ENCODE measurements at regions not wholly inside any gene's neighbourhood (a gene's known extent, or its start where the extent isn't known, plus 50 kb on each side); places are given as distances from the start of the nearest gene placed in this dataset.
A peak's percentile ranks its signal among the peaks of the same experiment; 100 is the strongest.

- TF ChIP-seq CTCF (IDR thresholded peaks at IDR 0.05; ENCODE audit: unreplicated experiment), result no peak
- intact Hi-C loops (cut with micrococcal nuclease), result no loop called here
- DNase-seq (ENCODE audit: unreplicated experiment), result peak; percentile 57
- BruUV-seq (replicated peaks), result no TSS peak
- peaks cover 9% of the 10 kb centered on the region for H3K27me3 Mint-ChIP-seq (ENCODE audit: insufficient read depth, unreplicated experiment)
- H3K36me3 Mint-ChIP-seq (ENCODE audit: insufficient read depth, unreplicated experiment), result no peaks in the 10 kb centered on the region
- ChIA-PET CTCF (interaction anchor here (0.6 to 0.9 kb wide), 3 partner anchors 387 to 1178 kb away, joined by 3 read pairs; no protein-coding TSS in a partner anchor), POLR2A (no interaction called here)
- peaks cover 7% of the 10 kb centered on the region for H3K4me1 Mint-ChIP-seq (ENCODE audit: insufficient read depth, unreplicated experiment)
- peaks cover 14% of the 10 kb centered on the region for H3K9me3 Mint-ChIP-seq (ENCODE audit: unreplicated experiment)
- H3K27ac Mint-ChIP-seq (ENCODE audit: low read depth, unreplicated experiment), result no peak overlapping the region
- H3K4me3 Mint-ChIP-seq (ENCODE audit: unreplicated experiment), result no peak overlapping the region
Observed at GRCh38 chr9:129237164-129237611, 59.1 kb upstream of the IER5L start.

GRCh38 chr9:129236441-129237145, 58.5 kb upstream of the IER5L start:
- H3K27ac Mint-ChIP-seq (ENCODE audit: low read depth, unreplicated experiment), result no peak overlapping the region
- BruUV-seq (replicated peaks), result no TSS peak
- peaks cover 11% of the 10 kb centered on the region for H3K27me3 Mint-ChIP-seq (ENCODE audit: insufficient read depth, unreplicated experiment)
- ChIA-PET POLR2A (no interaction called here), CTCF (interaction anchor here (0.6 to 0.9 kb wide), 3 partner anchors 387 to 1179 kb away, joined by 3 read pairs; no protein-coding TSS in a partner anchor)
- H3K36me3 Mint-ChIP-seq (ENCODE audit: insufficient read depth, unreplicated experiment), result no peaks in the 10 kb centered on the region
- H3K4me1 Mint-ChIP-seq (ENCODE audit: insufficient read depth, unreplicated experiment), result peaks cover 7% of the 10 kb centered on the region
- no peak for TF ChIP-seq CTCF (IDR thresholded peaks at IDR 0.05; ENCODE audit: unreplicated experiment)
- intact Hi-C loops (cut with micrococcal nuclease), result no loop called here
- no peak overlapping the region for H3K4me3 Mint-ChIP-seq (ENCODE audit: unreplicated experiment)
- no peak for DNase-seq (ENCODE audit: unreplicated experiment)
- H3K9me3 Mint-ChIP-seq (ENCODE audit: unreplicated experiment), result peaks cover 15% of the 10 kb centered on the region

GRCh38 chr9:129235931-129236331, 57.9 kb upstream of the IER5L start:
- intact Hi-C loops (cut with micrococcal nuclease), result no loop called here
- no peaks in the 10 kb centered on the region for H3K36me3 Mint-ChIP-seq (ENCODE audit: insufficient read depth, unreplicated experiment)
- H3K4me1 Mint-ChIP-seq (ENCODE audit: insufficient read depth, unreplicated experiment), result peaks cover 7% of the 10 kb centered on the region
- H3K27me3 Mint-ChIP-seq (ENCODE audit: insufficient read depth, unreplicated experiment), result peaks cover 11% of the 10 kb centered on the region
- no TSS peak for BruUV-seq (replicated peaks)
- H3K27ac Mint-ChIP-seq (ENCODE audit: low read depth, unreplicated experiment), result no peak overlapping the region
- no peak for DNase-seq (ENCODE audit: unreplicated experiment)
- POLR2A ChIA-PET, result interaction anchor here (0.9 kb wide), 1 partner anchor 41 kb away, joined by 3 read pairs; no protein-coding TSS in a partner anchor
- no peak for TF ChIP-seq CTCF (IDR thresholded peaks at IDR 0.05; ENCODE audit: unreplicated experiment)
- CTCF ChIA-PET, result no interaction called here
- peaks cover 15% of the 10 kb centered on the region for H3K9me3 Mint-ChIP-seq (ENCODE audit: unreplicated experiment)
- H3K4me3 Mint-ChIP-seq (ENCODE audit: unreplicated experiment), result no peak overlapping the region

- intact Hi-C loops (cut with micrococcal nuclease), result no loop called here
- Mint-ChIP-seq H3K27me3 (ENCODE audit: insufficient read depth, unreplicated experiment) (peaks cover 11% of the 10 kb centered on the region), H3K36me3 (ENCODE audit: insufficient read depth, unreplicated experiment) (no peaks in the 10 kb centered on the region), H3K27ac (ENCODE audit: low read depth, unreplicated experiment) (no peak overlapping the region), H3K4me3 (ENCODE audit: unreplicated experiment) (no peak overlapping the region), H3K9me3 (ENCODE audit: unreplicated experiment) (peaks cover 15% of the 10 kb centered on the region), H3K4me1 (ENCODE audit: insufficient read depth, unreplicated experiment) (peaks cover 7% of the 10 kb centered on the region)
- no TSS peak for BruUV-seq (replicated peaks)
- ChIA-PET POLR2A (interaction anchor here (0.9 kb wide), 1 partner anchor 42 kb away, joined by 3 read pairs; no protein-coding TSS in a partner anchor), CTCF (no interaction called here)
- TF ChIP-seq CTCF (IDR thresholded peaks at IDR 0.05; ENCODE audit: unreplicated experiment), result no peak
- no peak for DNase-seq (ENCODE audit: unreplicated experiment)
Observed at GRCh38 chr9:129235041-129235930, 57.2 kb upstream of the IER5L start.

Measured in MCF 10A (cell line).